ENCODE measurements at regions not wholly inside any gene's neighbourhood (a gene's known extent, or its start where the extent isn't known, plus 50 kb on each side); places are given as distances from the start of the nearest gene placed in this dataset.

- Histone ChIP-seq H2AK9ac (replicated peaks; ENCODE audit: low read depth, low read length, poor library complexity) (no peak overlapping the region), H3K4me2 (ENCODE audit: low read depth, low read length) (no peak overlapping the region), H2BK20ac (ENCODE audit: low read depth, low read length) (no peak overlapping the region), H3K23ac (ENCODE audit: low read depth, low read length) (no peak overlapping the region), H4K8ac (ENCODE audit: low read depth in 2 of 2, low read length in 2 of 2) (no peak overlapping the region), H3K27ac (ENCODE audit: insufficient read depth, low read length) (no peak overlapping the region), H2AFZ (replicated peaks; ENCODE audit: low read length, poor library complexity) (no peak overlapping the region), H3K14ac (replicated peaks; ENCODE audit: low read depth, low read length) (no peak overlapping the region), H2BK120ac (ENCODE audit: low read depth, low read length) (no peak overlapping the region), H2BK15ac (ENCODE audit: low read depth, low read length) (no peak overlapping the region), H2BK5ac (ENCODE audit: low read depth, low read length, poor library complexity, severe bottlenecking) (no peak overlapping the region), H3K56ac (ENCODE audit: extremely low read depth, insufficient read depth, low read length) (no peak overlapping the region), H3K79me1 (ENCODE audit: low read depth in 1 of 2, low read length in 2 of 2) (no peaks in the 10 kb centered on the region), H4K91ac (ENCODE audit: insufficient read depth, low read depth, low read length) (no peak overlapping the region), H4K20me1 (ENCODE audit: insufficient read depth, low read length) (no peaks in the 10 kb centered on the region), H3K4ac (ENCODE audit: low read depth, low read length) (no peak overlapping the region), H3K18ac (ENCODE audit: low read depth, low read length) (no peak overlapping the region), H3K4me3 (ENCODE audit: insufficient read depth, low read depth, low read length) (no peak overlapping the region), H3K9ac (ENCODE audit: low read depth, low read length) (no peak overlapping the region), H3K36me3 (ENCODE audit: control insufficient read depth, insufficient read depth, low read length) (no peaks in the 10 kb centered on the region), H3K4me1 (ENCODE audit: control insufficient read depth, insufficient read depth, low read length) (no peaks in the 10 kb centered on the region), H3K9me3 (ENCODE audit: control insufficient read depth, insufficient read depth, low read length) (no peaks in the 10 kb centered on the region), H4K5ac (ENCODE audit: low read depth, low read length) (no peak overlapping the region), H3K9me1 (ENCODE audit: insufficient read depth, low read length) (no peaks in the 10 kb centered on the region), H2AK5ac (ENCODE audit: low read depth, low read length) (no peak overlapping the region), H3K27me3 (ENCODE audit: control insufficient read depth, insufficient read depth, low read length) (peaks cover 3% of the 10 kb centered on the region; the same call in 1 of the 2 replicates)
- ChIA-PET POLR2A (ENCODE audit: unreplicated experiment) (no interaction called here), CTCF (no interaction called here)
- dilution Hi-C loops (cut with HindIII; ENCODE audit: low sequenced_read_pairs, unreplicated experiment) = no loop called here
- TF ChIP-seq MAFK (IDR thresholded peaks at IDR 0.05; ENCODE audit: low read depth, low read length) = no peak
- TF ChIP-seq MXI1 (IDR thresholded peaks at IDR 0.05; ENCODE audit: borderline replicate concordance, low read depth, low read length) = no peak
- TF ChIP-seq RAD21 (IDR thresholded peaks at IDR 0.05; ENCODE audit: low read length) = no peak
- TF ChIP-seq USF2 (IDR thresholded peaks at IDR 0.05; ENCODE audit: low read depth, low read length) = no peak
- no peak for TF ChIP-seq RCOR1 (IDR thresholded peaks at IDR 0.05; ENCODE audit: insufficient replicate concordance, low read length)
- TF ChIP-seq CHD1 (IDR thresholded peaks at IDR 0.05; ENCODE audit: low read depth, low read length) = no peak
- no peak for TF ChIP-seq MAZ (IDR thresholded peaks at IDR 0.05; ENCODE audit: borderline replicate concordance, low read depth, low read length)
- TF ChIP-seq NFE2L2 (IDR thresholded peaks at IDR 0.05; ENCODE audit: low read depth, low read length) = no peak
- TF ChIP-seq FOS (IDR thresholded peaks at IDR 0.05; ENCODE audit: low read depth, low read length) = no peak
- no peak for TF ChIP-seq BHLHE40 (IDR thresholded peaks at IDR 0.05; ENCODE audit: low read depth, low read length)
- TF ChIP-seq RFX5 (IDR thresholded peaks at IDR 0.05; ENCODE audit: low read depth, low read length) = no peak
- TF ChIP-seq SMC3 (IDR thresholded peaks at IDR 0.05; ENCODE audit: low read depth, low read length) = no peak
- TF ChIP-seq CEBPB (IDR thresholded peaks at IDR 0.05; ENCODE audit: low read depth, low read length) = no peak
- no peak for TF ChIP-seq ELK1 (IDR thresholded peaks at IDR 0.05; ENCODE audit: borderline replicate concordance, low read depth, low read length)
- no peak for TF ChIP-seq POLR2A (IDR thresholded peaks at IDR 0.05; ENCODE audit: low read depth, low read length)
- TF ChIP-seq CTCF (conservative IDR thresholded peaks at IDR 0.05; ENCODE audit: low read depth, low read length) = no peak
- no TSS peak for BruUV-seq (replicated peaks)
- ATAC-seq (ENCODE audit: low read depth) (no peak), DNase-seq (no peak)
- in situ Hi-C loops (cut with MboI; ENCODE audit: low sequenced_read_pairs) = no loop called here
- no CpG with 5 or more reads among the region's 3 CpGs for WGBS, 2 experiments (ENCODE audit: extremely low coverage in 2 of 2, insufficient read length in 1 of 2)
- intact Hi-C loops (cut with micrococcal nuclease) = no loop called here
These were observed 149.5 kb upstream of the TSHZ3 start for GRCh38 chr19:31498781-31499180.

Data from IMR-90 (cell line).